Inflammatory macrophage treated with lipopolysaccharide for 4 hours (primary cell): ENCODE measurements at regions not wholly inside any gene's neighbourhood (a gene's known extent, or its start where the extent isn't known, plus 50 kb on each side); places are given as distances from the start of the nearest gene placed in this dataset.
"Not testable (repeated sequence)": the region's sequence is repeated elsewhere in the genome, so short reads cannot be mapped to it uniquely, and the experiment has no call there.

ENCODE experiments used
- DNase-seq: peaks from one replicate; pipeline ENCODE4 v3.0.0-alpha.2; 2020

DNA sequence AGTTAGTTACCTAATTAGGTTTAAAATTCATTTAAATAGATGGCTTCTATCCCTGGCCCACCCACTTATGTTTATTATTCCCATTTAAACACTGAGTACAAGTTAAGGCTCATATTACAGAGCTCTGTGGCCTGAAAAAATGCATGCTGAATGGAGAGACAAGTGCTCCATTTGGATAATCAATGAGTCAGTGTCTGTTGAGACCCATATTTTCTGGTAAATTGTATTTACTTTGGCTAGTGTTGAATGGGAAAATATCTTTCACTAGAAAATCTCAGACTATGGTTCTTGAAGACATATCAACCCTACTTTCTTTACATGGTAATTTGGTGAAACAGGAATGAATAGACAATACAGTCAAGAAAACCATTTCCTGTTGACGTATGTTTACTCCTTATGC is 356.0 kb downstream of the S1PR1 start:
- DNase-seq: no peak

DNA sequence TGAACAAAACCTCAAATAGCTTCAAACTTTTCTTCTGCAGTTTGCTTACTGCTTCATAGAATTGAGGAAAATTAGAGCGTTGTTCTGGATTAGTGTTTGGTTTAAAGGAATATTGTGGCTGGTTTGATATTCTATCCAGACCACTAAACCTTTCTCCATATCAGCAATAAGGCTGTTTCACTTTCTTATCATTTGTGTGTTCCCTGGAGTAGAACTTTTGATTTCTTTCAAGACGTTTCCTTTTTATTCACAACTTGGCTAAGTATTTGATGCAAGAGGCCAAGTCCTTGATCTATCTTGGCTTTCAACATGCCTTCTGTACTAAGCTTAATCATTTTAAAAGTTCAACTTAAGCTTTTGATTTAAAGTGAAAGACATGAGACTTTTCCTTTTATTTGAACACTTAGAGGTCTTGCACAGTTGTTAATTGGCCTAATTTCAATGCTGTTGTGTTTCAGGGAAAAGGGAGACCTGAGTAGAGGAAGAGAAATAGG is 359.1 kb downstream of the S1PR1 start:
- DNase-seq: no peak

DNA sequence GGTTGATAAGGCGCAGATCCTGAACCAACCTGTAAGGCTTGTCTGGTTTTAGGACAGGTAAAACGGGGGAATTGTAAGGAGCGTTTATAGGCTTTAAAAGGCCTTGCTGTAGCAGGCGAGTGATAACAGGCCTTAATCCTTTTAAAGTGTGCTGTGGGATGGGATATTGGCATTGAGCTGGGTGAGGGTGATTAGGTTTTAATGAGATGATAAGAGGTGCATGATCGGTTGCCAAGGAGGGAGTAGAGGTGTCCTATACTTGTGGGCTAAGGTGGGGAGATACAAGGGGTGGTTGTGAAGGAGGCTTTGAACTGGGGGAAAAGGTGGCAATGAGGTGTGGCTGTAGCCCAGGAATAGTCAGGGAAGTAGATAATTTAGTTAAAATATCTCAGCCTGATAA is 363.8 kb downstream of the S1PR1 start:
- not testable (repeated sequence) for DNase-seq

DNA sequence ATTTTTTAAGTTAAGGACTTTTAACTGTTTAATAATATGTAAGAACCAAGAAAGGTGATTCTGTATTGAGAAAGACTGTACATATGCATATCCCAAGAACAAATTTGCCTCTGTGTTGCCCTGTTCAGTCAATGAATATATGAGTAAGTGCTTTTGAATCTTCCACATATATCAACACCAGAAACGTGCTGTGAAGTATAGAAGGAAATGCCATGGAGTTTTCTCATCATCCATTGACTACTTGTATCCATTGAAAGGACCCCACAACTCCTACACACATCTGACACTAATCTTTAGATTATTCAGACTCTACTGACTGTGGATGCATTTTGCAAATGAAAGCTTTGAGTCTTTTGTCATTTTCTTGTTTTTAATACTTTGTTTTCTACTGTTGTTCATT is 366.9 kb downstream of the S1PR1 start:
- no peak for DNase-seq

DNA sequence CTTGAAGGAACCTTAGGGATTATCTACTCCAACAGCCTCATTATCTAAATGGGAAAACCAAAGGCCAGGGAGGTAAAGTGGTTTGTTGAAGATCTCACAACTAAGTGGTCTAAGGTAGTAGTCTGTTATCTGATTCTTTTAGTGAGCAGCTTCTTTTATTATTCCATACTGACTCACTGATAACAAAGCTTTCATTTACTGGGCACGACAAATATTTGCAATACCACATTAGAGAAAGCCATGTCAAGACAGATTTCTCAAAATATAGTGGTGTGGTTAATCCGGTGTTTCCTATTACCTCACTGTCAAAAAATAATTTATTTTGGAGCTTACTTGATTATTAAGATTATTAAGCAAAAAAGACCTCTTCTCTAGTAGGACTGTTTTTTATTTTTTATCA is 369.1 kb downstream of the S1PR1 start:
- no peak for DNase-seq

DNA sequence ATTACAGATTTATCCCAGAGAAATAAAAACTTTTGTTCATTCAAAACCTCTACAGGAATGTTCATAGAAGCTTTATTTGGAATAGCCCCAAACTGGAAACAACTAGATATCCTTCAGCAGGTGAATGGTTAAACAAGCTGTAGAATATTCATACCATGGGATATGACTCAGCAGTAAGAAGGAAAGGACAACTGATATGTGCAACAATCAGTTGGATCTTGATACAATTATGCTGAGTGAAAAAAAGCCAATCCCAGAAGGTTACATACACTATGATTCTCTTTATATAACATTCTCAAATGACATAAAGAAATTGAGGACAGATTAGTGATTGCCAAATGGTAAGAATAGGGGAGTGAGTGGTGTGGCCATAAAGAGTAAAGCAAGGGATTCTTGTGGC is 376.7 kb downstream of the S1PR1 start:
- DNase-seq: no peak

DNA sequence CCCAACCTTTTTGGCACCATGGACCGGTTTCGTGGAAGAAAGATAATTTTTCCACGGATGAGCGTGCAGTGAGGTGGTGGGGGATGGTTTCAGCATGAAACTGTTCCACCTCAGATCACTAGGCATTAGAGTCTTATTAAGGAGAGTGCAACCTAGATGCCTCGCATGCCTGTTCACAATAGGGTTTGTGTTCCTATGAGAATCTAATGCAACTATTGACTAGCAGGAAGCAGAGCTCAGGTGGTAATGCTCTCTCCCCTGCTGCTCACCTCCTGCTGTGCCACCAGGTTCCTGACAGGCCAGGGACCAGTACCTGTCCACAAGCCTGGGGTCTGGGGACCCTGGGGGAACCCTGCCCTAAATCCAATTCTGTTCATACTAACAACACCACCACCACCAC is 377.8 kb downstream of the OLFM3 start:
- no peak for DNase-seq

DNA sequence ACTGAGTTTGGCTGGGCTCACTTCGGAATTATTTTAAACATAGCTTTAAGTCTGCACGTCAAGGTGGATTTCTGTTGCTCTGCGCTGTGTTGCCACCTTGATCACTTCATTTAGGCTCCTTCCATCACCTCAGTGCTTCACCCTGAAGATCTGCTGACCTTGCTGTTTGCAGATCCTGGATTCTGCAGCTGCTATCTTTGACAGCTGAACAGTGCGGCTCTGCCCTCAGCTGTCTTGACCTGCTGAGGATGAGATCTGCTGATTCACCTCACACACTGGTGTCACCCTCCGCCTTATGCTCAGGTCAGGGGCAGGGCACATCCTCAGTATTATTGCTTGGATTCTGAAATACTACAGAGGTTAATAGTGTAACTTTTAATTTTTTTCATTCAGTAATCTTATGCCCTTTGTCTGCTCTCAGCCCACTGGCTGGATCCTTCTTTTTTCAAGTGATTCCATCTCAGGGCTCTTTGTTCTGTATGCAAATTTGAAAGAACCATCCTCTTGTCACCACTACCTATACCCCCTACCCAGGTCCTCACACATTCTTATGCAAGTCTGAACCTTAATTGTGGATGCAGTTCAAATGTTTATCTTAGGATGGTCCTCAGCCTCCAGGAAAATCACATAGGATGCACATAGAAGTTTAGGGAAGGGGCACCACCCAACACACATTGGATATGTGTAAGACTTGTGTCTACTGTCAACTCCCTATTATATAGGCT is 364.0 kb downstream of the OLFM3 start:
- DNase-seq: no peak

DNA sequence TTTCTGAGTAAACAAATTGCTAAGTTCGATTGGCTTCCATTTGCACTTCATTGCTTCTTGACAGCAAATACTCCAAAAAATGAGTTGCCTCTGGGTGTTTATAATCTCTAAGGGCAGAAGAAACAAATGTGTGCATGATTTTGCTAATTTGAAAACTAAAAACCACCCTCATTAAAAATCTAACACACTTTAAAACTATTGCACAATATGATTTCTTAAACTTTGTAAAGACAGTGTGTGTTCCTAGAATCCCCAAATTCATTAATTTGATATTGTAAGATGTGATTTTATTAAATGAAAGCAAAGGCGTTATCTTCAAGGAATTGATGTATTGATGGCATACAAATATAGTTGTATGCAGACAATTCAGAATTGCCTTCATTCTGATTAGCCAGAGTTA is 350.9 kb downstream of the OLFM3 start:
- no peak for DNase-seq

DNA sequence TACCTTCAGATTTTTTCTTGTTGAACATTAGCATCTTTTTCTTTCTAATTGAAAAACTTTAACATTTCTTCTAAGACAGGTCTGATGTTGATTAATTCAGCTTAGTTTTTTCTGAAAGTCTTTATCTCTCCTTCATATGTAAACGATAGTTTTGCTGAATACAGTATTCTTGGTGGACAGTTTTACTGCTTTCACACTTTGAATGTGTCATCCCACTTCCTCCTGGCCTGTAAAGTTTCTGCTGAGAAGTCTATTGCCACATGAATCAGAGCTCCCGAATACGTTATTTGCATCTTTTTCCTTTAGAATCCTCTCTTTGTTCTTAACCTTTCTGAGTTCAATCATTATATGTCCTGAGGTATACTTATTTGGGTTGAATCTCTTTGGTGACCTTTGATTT is 344.2 kb downstream of the OLFM3 start:
- DNase-seq: no peak

DNA sequence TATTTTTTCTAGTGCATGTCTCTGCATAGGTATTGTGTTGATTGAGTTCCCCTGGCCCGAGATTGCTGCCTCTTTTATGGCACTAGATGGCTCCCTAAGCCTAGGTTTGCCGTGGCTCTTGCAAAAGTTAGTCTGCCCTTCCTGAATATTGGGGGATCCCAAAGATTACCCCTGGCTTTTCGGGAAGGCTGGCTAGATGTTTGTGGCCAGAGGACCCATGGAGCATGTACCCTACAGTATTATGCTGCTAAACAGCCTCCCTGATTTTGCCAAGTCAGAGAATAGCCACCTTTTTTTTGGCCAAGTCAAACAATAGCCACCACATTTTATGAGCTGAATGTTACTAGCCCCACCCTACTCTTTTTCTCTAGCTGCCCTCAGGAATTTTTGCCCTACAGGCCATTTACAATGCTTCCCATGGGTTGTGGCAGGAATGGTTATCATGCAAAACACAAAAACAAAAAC is 343.2 kb downstream of the OLFM3 start:
- DNase-seq: no peak

DNA sequence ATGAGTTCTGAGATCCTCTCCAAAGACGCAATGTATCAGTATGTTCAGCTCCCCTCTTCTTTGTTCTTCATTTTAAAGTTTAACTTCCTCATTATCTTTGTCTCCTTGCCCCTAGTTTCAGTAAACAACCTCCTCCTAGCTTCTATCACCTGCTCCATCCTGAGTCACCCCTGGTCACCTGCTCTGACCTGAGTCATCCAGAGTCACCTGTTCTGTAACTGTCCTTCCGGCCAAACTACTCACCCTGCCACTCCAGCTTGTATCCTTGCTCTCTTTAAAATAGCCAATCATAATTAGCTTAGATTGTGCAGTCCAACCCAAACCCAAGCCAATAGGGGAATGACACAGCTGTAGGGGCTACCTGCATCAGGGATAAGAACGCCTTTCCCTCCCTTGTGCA is 332.0 kb downstream of the OLFM3 start:
- no peak for DNase-seq

DNA sequence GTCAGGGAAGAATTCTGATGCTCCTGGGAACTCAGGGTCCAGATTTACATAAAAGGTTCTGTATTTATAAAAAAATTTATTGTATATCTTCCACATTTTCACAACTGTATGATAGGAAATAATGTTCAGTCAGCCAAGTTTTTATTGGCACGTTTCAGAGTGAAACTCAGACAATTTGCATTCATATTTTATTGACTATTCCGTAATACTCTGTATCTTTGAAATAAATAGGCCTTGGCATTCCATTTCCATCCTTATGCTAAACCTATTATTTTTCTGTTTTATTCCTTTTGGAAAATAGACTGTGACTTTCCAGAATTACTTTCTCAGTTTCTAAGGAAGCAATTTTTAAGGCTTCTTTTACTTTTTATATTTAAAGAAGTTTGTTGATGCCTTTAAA is 329.0 kb downstream of the OLFM3 start:
- no peak for DNase-seq

DNA sequence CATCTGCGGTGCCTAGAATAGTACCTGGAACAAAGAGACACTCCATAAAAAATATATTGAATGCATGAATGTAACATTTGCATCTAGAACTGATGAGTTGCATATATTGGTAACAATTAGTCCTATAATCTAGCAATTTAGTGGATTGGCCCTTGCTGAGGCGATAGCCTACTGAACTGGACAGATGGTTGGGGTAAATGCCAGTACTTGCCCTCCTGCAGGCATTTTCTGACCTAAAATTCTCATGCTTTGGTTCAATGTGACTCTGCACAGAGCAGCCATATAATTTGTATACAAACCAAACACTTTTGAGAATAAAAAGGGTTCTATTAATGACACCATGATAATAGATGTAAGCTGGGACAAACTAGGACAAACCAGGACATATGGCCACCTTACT is 313.6 kb downstream of the OLFM3 start:
- DNase-seq: no peak

DNA sequence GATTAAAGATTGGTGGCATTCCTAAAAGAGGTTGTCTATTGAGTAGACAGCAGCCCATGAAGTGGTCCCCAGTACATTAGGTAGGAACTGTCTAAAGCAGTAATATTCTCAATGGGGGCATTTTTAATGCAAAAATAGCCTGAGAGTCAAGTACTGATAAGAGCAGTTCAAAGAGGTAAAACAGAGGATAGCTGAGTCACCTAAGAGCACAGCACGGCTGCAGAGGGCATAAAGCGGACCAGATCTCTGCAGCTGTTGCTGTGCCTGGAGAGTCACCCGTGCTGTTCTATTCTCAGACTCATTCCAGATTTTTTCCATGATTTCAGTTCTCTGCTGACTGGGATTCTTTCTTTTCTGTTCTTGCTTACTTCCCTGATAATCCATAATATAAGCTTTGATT is 313.2 kb downstream of the OLFM3 start:
- DNase-seq: no peak

DNA sequence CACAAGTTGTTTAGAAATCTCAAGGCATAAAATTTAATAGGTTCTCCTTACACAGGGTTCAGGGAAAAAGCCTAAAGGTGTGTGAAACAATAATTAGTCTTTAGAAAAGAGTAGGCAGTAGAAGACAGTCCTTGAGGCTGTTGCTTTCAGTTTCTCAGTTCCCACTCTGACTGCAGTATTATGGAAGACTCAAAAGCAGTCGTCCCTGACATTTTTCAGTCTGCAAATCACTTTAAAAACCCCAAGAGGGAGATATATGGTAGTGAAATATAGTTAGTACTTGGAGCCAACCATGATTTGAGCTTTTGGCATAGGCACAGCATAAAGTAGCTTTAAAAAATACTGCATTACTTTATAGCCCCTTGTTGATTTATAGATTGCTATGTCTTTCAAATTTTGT is 299.7 kb downstream of the OLFM3 start:
- DNase-seq: no peak

DNA sequence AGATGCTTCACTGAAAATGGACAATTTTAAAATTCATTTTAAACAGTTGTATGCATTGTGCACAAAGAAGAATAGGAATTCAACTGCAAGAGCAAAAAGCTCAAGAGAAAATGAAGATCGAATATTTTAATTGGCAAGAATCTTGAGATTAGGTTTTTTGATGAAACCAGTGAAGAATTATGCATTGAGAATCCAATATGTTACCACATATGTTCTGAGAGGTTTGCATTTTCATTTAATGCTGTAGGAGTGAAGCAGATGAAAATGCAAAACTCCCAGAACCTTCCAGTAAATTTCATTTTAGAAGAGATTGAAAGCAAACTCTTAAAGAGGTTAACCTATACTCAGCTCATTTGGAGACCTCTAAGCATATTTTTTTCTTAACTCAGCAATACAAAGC is 298.0 kb downstream of the OLFM3 start:
- no peak for DNase-seq

DNA sequence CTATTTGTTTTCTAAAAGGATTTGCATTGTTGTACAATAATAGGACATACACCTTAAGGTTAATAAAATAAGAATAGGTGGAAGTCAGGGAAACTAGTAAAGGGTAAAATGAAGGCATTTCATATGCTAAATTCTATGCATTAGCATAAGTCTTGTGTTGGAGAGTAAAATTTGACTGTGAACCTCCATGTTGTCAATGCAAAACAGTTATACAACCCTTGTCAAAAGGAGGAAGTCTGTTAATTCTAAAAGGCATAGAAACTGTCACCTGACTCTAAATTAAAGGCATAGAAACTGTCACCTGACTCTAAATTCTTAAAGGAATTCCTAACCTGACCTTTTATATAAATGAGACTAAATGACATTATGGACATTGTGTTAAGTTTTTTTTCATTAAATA is 291.8 kb downstream of the OLFM3 start:
- no peak for DNase-seq

DNA sequence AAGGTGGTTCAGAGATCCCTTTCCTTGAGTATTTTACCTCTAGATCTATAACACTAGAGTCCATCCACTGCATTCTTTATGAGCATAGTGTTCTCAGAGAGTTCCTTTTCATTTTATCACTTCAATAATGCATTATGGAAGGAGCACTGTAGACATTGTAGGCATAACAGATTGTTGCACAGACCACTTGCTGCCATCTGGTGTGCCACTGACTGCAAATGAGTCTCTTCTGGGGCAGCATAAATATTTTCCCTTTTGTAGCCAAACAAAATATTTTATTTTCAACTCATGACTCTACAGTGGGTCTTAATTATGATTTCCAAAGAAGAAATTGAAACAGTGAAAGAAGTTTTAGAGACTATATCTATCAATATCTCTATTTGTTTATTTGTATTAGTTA is 290.4 kb downstream of the OLFM3 start:
- DNase-seq: no peak

DNA sequence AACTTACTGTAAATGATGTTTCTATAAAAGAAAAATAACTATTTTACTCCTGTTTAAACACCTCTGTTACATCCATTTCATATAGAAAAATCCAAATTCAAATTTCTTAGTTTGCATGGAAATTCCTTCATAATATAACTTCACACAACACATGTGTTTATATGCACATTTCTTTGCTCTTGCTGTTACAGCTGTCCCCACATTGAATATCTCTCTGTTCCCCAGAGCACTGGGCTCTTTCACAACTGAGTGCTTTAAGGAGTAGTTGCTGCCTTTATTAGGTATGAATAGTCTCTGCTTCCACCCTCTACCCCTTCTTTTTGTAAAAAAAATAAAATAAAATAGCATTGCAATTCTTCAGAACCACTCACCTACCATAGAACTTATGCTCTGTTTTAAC is 287.0 kb downstream of the OLFM3 start:
- no peak for DNase-seq

DNA sequence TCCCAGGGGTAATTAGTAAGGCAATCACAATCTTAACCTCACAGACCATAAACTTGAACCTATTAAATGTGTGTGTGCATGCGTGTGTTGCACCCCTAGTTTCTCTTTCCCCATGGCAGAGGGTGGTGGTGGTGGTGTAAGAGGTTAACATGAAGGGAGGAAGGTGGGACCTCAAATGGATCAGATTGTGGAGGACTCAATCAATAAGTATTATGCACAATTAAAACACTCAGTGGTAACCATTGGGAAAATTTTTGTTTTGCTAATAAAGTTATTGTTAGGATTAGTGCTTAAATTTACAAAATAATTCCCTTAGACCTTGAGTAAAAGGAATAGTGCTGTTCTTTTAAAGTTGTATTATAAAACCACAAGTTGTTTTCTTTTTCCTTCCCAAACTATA is 283.0 kb downstream of the OLFM3 start:
- DNase-seq: no peak

DNA sequence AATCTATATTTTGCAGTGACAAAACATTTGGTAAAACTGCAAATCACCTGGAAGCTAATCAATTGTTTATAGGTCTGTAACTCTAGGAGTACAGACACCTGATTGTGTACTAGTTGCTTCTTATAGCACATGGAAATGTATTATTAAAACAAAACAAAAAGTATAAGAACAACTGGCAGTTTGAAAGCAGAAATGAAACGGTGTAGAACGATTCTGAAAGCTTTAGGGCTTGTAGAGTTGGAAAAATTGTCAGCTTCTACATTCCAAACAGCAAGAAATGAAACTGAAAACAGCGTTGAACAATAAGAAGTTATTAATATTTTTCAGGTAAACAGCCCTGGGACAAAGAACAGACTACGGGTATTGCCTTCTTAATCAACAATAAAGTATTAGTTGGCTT is 273.3 kb downstream of the OLFM3 start:
- DNase-seq: no peak

DNA sequence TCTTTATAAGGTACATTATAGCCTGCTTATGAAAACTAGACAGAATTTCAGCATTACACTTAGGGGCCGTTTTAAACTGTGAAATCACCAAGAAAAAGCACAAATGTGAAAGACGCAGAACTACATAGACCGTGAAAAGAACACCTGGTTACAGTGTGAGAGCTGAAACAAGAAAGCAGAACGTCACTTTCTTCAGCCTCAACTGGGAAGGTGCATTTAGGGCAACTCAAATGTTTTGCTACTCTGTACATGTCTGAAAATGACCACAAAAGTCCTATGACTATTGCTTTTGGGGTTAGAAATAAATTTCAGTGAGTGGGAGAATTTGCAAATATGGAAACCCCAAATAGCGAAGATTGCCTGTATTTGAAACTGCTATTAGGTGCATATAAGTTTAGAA is 268.7 kb downstream of the OLFM3 start:
- DNase-seq: no peak

DNA sequence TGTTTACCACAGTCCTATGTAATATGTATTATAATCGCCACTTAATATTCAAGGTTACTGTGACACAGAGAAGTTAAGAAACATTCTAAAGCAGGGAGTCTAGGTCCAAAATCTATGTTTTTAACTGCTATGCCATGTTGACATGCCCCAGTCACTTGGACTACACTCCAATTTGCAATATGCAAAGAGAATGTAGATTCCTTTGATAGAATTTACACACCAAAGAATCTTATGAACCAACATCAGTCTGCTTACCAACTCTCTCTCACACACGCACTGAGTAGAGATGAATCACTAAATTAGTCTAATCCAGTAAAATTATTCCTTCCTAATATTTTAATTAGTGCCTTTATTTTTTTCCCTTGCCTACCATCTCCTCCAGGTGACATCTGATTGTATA is 266.2 kb downstream of the OLFM3 start:
- no peak for DNase-seq

DNA sequence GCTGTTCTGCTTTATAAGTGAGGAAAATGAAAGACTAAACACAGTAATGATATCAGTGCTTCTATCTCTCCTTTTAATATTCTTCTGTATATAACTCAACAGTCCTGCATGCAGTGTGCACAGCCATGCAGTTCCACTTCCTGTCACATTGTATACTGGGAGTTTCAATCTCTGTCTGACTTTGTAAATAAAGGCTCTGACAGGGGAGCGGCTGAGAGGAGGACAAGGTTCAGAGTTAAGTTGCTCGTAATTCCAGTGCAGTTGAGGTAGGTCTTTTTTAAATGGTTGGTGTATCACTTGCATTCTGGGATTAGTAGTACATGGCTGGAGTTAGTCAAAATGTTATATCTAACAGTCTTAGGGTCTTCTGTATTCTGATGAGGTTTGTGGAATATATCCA is 264.5 kb downstream of the OLFM3 start:
- DNase-seq: no peak
